HG03108 (cell line): ENCODE measurements at regions not wholly inside any gene's neighbourhood (a gene's known extent, or its start where the extent isn't known, plus 50 kb on each side); places are given as distances from the start of the nearest gene placed in this dataset.
"Not testable (repeated sequence)": the region's sequence is repeated elsewhere in the genome, so short reads cannot be mapped to it uniquely, and the experiment has no call there.

Experiments
- ATAC-seq: cut with Tn5 transposase; IDR thresholded peaks from one replicate; pipeline ENCODE4 v1.9.1; 2021; ENCODE audit warnings: moderate library complexity; ENCODE audit not compliant: unreplicated experiment

GRCh38 chr4:89506866-89507491 is 199.4 kb upstream of the GPRIN3 start:
- no peak for ATAC-seq

GRCh38 chr4:89502581-89502980 is 195.0 kb upstream of the GPRIN3 start:
- no peak for ATAC-seq

DNA sequence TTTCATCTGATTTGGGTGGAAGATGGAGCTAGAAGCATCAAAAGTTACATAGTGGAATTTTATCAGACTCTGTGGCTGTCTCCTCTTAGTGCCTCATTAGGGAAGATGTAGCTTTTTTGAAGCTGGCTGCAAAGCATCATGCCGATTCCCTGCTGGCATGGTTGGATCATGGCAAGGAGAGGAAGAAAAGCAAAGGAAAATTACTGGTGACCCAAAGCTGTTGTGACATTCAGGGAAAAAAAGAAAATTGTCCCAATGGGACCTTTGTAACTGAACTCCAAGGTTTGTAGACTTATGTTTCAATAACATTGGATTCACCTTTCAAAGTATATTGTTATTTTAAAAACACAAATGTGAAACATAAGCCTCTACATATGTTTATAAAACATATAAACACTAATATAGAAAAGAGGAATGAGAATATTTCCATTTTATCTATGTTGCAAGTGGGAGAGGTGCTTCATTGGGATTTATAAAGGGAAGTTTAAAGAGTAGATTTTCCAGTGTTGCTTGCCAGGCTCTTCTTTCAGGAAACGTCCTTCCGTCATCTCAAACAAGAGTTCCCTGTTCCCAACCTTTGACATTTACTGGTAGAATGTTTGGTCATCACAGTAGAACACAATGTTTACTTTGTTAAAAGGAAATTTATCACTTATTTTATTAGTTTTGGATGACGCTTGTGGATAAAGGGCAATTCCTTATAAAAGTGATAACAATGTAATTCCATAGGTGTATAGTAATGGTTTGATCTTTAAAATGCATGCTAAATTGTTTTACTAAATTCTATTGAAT is 190.1 kb upstream of the GPRIN3 start:
- ATAC-seq, result no peak

DNA sequence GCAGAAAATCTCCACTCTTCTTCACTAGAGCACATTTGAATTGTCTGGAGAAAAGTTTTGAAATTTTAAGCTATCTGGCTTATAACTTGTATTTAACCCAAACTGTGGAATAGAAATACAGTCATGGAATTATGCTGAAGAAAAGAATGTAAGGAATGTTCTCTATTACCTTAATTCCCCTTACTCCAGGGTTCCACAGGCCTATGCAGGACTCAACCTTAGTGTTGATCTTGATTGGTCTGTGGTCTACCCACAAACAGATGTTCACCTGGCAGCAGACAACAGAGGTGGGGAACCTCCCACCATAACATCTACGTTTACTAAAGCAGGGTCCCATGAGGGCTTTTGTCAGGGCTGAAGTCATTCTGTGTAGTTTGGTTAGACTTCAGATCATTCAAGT is 189.3 kb upstream of the GPRIN3 start:
- no peak for ATAC-seq

- no peak for ATAC-seq
Observed at GRCh38 chr4:89493367-89493766, 185.8 kb upstream of the GPRIN3 start.

- ATAC-seq, result no peak
Observed at GRCh38 chr4:89492581-89493071, 185.0 kb upstream of the GPRIN3 start.

- ATAC-seq, result no peak
Observed at GRCh38 chr4:89491761-89492160, 184.2 kb upstream of the GPRIN3 start.

DNA sequence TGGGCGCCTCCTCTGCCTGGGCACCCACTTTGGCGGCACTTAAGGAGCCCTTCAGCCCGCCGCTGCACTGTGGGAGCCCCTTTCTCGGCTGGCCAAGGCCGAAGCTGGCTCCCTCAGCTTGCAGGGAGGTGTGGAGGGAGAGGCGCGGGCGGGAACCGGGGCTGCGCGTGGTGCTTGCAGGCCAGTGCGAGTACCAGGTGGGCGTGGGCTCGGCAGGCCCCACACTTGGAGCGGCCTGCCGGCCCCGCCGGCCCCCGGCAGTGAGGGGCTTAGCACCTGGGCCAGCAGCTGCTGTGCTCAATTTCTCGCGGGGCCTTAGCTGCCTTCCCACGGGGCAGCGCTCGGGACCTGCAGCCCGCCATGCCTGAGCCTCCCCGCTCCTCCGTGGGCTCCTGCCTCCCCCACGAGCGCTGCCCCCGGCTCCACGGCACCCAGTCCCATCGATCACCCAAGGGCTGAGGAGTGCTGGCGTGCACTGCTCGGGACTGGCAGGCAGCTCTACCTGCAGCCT is 182.4 kb upstream of the GPRIN3 start:
- not testable (repeated sequence) for ATAC-seq

GRCh38 chr4:89489338-89489771 is 181.8 kb upstream of the GPRIN3 start:
- ATAC-seq, result no peak

- no peak for ATAC-seq
Observed at GRCh38 chr4:89488736-89489135, 181.1 kb upstream of the GPRIN3 start.

- ATAC-seq, result no peak
Observed at GRCh38 chr4:89486673-89487072, 179.1 kb upstream of the GPRIN3 start.

GRCh38 chr4:89486042-89486441 is 178.4 kb upstream of the GPRIN3 start:
- peak; percentile 50 for ATAC-seq

DNA sequence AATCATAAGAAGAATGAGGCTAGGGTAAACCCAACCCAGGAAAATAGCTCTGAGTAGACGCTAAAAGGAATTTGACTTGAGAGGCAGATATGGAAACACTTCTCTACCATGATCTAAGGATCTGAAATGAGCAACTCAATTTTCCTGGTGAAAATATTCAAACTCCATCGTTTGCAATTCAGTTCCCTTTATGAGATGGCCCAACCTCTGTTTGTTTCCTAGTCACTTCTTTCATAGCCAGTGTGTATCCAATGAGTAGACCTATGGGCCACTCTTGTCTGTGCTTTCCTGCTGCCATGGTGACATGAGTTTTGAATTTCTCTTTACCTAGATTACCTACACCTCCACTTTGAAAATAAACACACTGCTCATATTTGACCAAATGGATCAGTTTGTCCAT is 176.2 kb upstream of the GPRIN3 start:
- ATAC-seq, result no peak

DNA sequence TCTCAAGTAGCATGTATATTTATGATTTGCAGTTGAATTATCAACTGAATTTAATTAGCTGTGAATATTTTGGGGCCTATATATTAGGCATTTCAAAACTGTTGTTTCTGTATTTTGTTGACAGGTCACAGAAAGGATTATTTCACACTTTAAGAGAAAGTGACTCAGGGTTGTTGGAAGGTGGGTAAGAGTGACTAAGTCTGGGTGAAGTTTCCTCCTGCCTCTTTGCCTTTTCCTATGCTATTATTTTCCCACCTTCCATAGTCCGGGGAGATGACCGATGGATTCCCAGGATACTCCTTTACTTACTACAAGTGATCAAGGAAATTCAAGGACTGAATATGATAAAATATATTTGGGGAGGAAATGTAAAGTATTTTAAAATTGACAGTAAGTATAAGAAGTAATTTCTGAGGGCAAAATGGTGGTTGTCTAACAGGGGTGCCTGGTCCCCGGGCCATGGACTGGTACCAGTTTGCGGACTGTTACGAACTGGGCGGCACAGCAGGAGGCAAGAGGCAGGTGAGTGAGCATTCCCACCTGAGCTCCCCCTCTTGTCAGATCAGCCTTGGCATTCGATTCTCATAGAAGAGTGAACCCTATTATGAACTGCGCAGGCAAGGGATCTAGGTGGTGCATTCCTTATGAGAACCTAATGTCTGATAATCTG is 175.5 kb upstream of the GPRIN3 start:
- no peak for ATAC-seq

DNA sequence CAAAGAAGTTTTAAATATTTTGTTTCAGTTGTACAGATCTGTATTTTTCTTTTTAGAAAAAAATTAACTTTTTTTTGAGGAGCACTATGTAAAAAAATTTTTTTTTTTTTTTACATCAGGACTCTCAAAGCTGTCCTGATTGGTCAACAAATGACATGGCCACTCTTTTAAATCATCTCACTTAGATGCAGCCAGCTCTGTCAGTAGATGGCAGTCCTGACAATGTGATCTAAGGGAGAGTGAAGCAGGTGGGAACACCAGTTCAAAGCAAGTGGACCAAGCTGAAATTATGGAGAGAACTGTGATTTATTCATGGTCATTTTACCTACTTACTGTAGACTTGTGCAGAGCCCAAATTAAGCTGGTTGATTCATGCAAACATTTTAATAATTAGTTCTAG is 174.7 kb upstream of the GPRIN3 start:
- ATAC-seq, result peak; percentile 92

DNA sequence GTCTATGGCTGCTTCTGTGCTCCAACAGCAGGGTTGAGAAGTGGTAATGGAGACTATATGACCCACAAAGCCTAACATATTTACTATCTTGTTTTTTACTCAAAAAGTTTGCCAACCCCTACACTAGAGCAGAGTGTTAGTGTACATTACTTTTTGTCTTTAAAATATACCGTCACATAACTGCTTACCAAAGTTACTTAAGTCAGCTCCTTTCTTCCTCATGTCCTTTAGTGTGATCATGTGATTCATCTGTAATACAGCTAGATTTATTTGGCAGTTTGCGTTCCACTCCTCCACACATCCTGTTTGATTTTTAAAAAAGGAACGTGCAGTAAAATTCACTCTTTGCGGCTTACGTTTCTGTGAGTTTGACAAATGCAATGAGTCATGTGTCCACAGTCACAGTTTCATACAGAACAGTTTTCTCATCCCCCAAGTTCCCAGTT is 162.4 kb upstream of the GPRIN3 start:
- ATAC-seq, result peak; percentile 85

- ATAC-seq, result no peak
Observed at GRCh38 chr4:89469516-89469915, 161.9 kb upstream of the GPRIN3 start.

GRCh38 chr4:89468602-89469001 is 161.0 kb upstream of the GPRIN3 start:
- ATAC-seq, result no peak

GRCh38 chr4:89463341-89463740 is 155.7 kb upstream of the GPRIN3 start:
- ATAC-seq, result no peak

GRCh38 chr4:89447543-89447942 is 139.9 kb upstream of the GPRIN3 start:
- no peak for ATAC-seq

DNA sequence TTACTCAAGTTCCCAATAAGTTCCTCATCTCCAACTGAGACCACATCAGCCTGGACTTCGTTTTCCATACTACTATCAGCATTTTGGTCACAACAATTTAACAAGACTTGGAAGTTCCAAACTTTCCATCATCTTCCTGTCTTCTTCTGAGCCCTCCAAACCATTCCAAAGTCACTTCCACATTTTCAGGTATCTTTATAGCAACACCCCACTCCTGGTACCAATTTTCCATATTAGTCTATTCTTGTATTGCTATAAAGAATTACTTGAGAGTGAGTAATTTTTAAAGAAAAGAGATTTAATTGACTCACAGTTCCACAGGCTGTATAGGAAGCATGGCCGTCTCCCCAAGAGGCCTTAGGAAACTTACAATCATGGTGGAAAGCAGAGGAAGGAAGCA is 138.6 kb upstream of the GPRIN3 start:
- no peak for ATAC-seq

GRCh38 chr4:89439533-89439932 is 131.9 kb upstream of the GPRIN3 start:
- ATAC-seq, result no peak
